Naive B cell (primary cell): ENCODE measurements at regions not wholly inside any gene's neighbourhood (a gene's known extent, or its start where the extent isn't known, plus 50 kb on each side); places are given as distances from the start of the nearest gene placed in this dataset.

Experiments
- ATAC-seq, 2 donors: fragments of 150-1000 bp; cut with Tn5 transposase; 2 replicates each; pipeline ENCODE4 v1.10.0; 2021; ENCODE audit warnings: low read depth in 2 of 2, mild to moderate bottlenecking in 2 of 2, moderate library complexity in 2 of 2
- DNase-seq: peaks from one replicate; pipeline ENCODE4 v3.0.0; 2022
- H3K27ac Mint-ChIP-seq, 6 donors: one replicate each; pipeline ENCODE4 v1.8.0; 2020 to 2022; ENCODE audit warnings: mild to moderate bottlenecking in 6 of 6, mixed read lengths in 6 of 6, moderate library complexity in 5 of 6, inconsistent platforms in 2 of 6
- H3K27me3 Mint-ChIP-seq, 3 donors: one replicate each; pipeline ENCODE4 v1.8.0; 2021 to 2022; ENCODE audit warnings: mixed read lengths in 3 of 3, mild to moderate bottlenecking in 1 of 3
- H3K36me3 Mint-ChIP-seq, 2 donors: one replicate each; pipeline ENCODE4 v1.8.0; 2020 to 2022; ENCODE audit warnings: mixed read lengths in 2 of 2, inconsistent platforms in 1 of 2, mild to moderate bottlenecking in 1 of 2
- H3K4me1 Mint-ChIP-seq, 3 donors: one replicate each; pipeline ENCODE4 v1.8.0; 2020 to 2022; ENCODE audit warnings: mixed read lengths in 3 of 3, inconsistent platforms in 1 of 3, mild to moderate bottlenecking in 1 of 3, moderate library complexity in 1 of 3
- H3K4me3 Mint-ChIP-seq, 8 donors: one replicate each; pipeline ENCODE4 v1.8.0; 2020 to 2022; ENCODE audit warnings: mild to moderate bottlenecking in 8 of 8, mixed read lengths in 8 of 8, moderate library complexity in 8 of 8, inconsistent platforms in 2 of 8
- H3K9me3 Mint-ChIP-seq, 7 donors: one replicate each; pipeline ENCODE4 v1.8.0; 2020 to 2022; ENCODE audit warnings: mixed read lengths in 7 of 7, mild to moderate bottlenecking in 5 of 7, inconsistent platforms in 2 of 7, moderate library complexity in 1 of 7

- no peaks in the 10 kb centered on the region for H3K9me3 Mint-ChIP-seq
- no peaks in the 10 kb centered on the region for H3K36me3 Mint-ChIP-seq
- H3K27ac Mint-ChIP-seq, result peak overlapping the region; percentile 79 to 96 (median 93)
- ATAC-seq (peak in 1 of 2 donors; percentile 7), DNase-seq (no peak)
- peak overlapping the region; percentile 89 to 95 (median 92) for H3K4me3 Mint-ChIP-seq
- no peaks in the 10 kb centered on the region for H3K27me3 Mint-ChIP-seq
- peaks cover 19 to 69% (median 36%) of the 10 kb centered on the region in 3 donors for H3K4me1 Mint-ChIP-seq
These were observed 76.0 kb upstream of the WNT7B start for GRCh38 chr22:46052801-46053562.

GRCh38 chr22:46053563-46054090 is 76.7 kb upstream of the WNT7B start:
- Mint-ChIP-seq H3K27me3 (no peaks in the 10 kb centered on the region), H3K36me3 (no peaks in the 10 kb centered on the region), H3K4me3 (peak overlapping the region; percentile 89 to 95 (median 92)), H3K4me1 (peaks cover 19 to 68% (median 40%) of the 10 kb centered on the region in 3 donors), H3K27ac (peak overlapping the region; percentile 79 to 96 (median 93)), H3K9me3 (no peaks in the 10 kb centered on the region)
- ATAC-seq (peak; percentile 51 to 54), DNase-seq (peak; percentile 62)

- Mint-ChIP-seq H3K4me1 (peaks cover 21 to 72% (median 43%) of the 10 kb centered on the region in 3 donors), H3K4me3 (peak overlapping the region; percentile 89 to 95 (median 92))
- no peak for DNase-seq
These were observed 77.4 kb upstream of the WNT7B start for GRCh38 chr22:46054091-46055073.

GRCh38 chr22:46055181-46055875 is 78.4 kb upstream of the WNT7B start:
- H3K27me3 Mint-ChIP-seq, result no peaks in the 10 kb centered on the region
- H3K9me3 Mint-ChIP-seq, result no peaks in the 10 kb centered on the region
- peak overlapping the region in 7 of 8 donors; percentile 89 to 95 (median 92) for H3K4me3 Mint-ChIP-seq
- DNase-seq, result no peak
- H3K4me1 Mint-ChIP-seq, result peaks cover 19 to 68% (median 36%) of the 10 kb centered on the region in 3 donors
- ATAC-seq, result no peak
- H3K27ac Mint-ChIP-seq, result peak overlapping the region; percentile 63 to 98 (median 94)
- no peaks in the 10 kb centered on the region for H3K36me3 Mint-ChIP-seq

More at GRCh38 chr22:46054091-46055073, 77.4 kb upstream of the WNT7B start:
- H3K36me3 Mint-ChIP-seq, result no peaks in the 10 kb centered on the region
- peak; percentile 16 to 29 for ATAC-seq
- H3K27ac Mint-ChIP-seq, result peak overlapping the region; percentile 88 to 98 (median 96)
- H3K9me3 Mint-ChIP-seq, result no peaks in the 10 kb centered on the region
- H3K27me3 Mint-ChIP-seq, result no peaks in the 10 kb centered on the region

- Mint-ChIP-seq H3K27ac (peak overlapping the region in 4 of 6 donors; percentile 63 to 96 (median 94)), H3K36me3 (no peaks in the 10 kb centered on the region), H3K4me3 (peak overlapping the region in 5 of 8 donors; percentile 9 to 89 (median 43)), H3K4me1 (peaks cover 19 to 63% (median 31%) of the 10 kb centered on the region in 3 donors), H3K27me3 (no peaks in the 10 kb centered on the region), H3K9me3 (no peaks in the 10 kb centered on the region)
- ATAC-seq (no peak), DNase-seq (no peak)
These were observed 79.1 kb upstream of the WNT7B start for GRCh38 chr22:46055911-46056545.

GRCh38 chr22:46056546-46057245 is 79.7 kb upstream of the WNT7B start:
- peak overlapping the region in 5 of 8 donors; percentile 15 to 57 (median 29) for H3K4me3 Mint-ChIP-seq
- peaks cover 19 to 57% (median 30%) of the 10 kb centered on the region in 3 donors for H3K4me1 Mint-ChIP-seq
- H3K27ac Mint-ChIP-seq, result peak overlapping the region in 5 of 6 donors; percentile 35 to 96 (median 87)
- H3K9me3 Mint-ChIP-seq, result no peaks in the 10 kb centered on the region
- no peaks in the 10 kb centered on the region for H3K36me3 Mint-ChIP-seq
- H3K27me3 Mint-ChIP-seq, result no peaks in the 10 kb centered on the region
- no peak for ATAC-seq
- no peak for DNase-seq

GRCh38 chr22:46057246-46058090 is 80.5 kb upstream of the WNT7B start:
- Mint-ChIP-seq H3K4me1 (peaks cover 22 to 52% (median 22%) of the 10 kb centered on the region in 3 donors), H3K27ac (peak overlapping the region; percentile 87 to 96 (median 92)), H3K4me3 (peak overlapping the region; percentile 61 to 88 (median 82)), H3K9me3 (no peaks in the 10 kb centered on the region), H3K27me3 (no peaks in the 10 kb centered on the region), H3K36me3 (no peaks in the 10 kb centered on the region)
- ATAC-seq (no peak), DNase-seq (no peak)

- peak overlapping the region; percentile 87 to 96 (median 92) for H3K27ac Mint-ChIP-seq
- DNase-seq (peak; percentile 72), ATAC-seq (peak; percentile 85 to 87)
- H3K27me3 Mint-ChIP-seq, result no peaks in the 10 kb centered on the region
- peaks cover 16 to 47% (median 20%) of the 10 kb centered on the region in 3 donors for H3K4me1 Mint-ChIP-seq
- H3K9me3 Mint-ChIP-seq, result no peaks in the 10 kb centered on the region
- no peaks in the 10 kb centered on the region for H3K36me3 Mint-ChIP-seq
- peak overlapping the region; percentile 61 to 88 (median 82) for H3K4me3 Mint-ChIP-seq
These were observed 81.1 kb upstream of the WNT7B start for GRCh38 chr22:46058091-46058420.

- Mint-ChIP-seq H3K27ac (peak overlapping the region; percentile 61 to 87 (median 76)), H3K9me3 (no peaks in the 10 kb centered on the region), H3K36me3 (no peaks in the 10 kb centered on the region), H3K27me3 (no peaks in the 10 kb centered on the region), H3K4me1 (peaks cover 19 to 50% (median 24%) of the 10 kb centered on the region in 3 donors), H3K4me3 (peak overlapping the region in 4 of 8 donors; percentile 12 to 77 (median 66))
- DNase-seq (no peak), ATAC-seq (no peak)
These were observed 81.9 kb upstream of the WNT7B start for GRCh38 chr22:46058591-46059519.

- Mint-ChIP-seq H3K4me3 (peak overlapping the region in 2 of 8 donors; percentile 5 to 64), H3K9me3 (no peaks in the 10 kb centered on the region), H3K27ac (peak overlapping the region in 1 of 6 donors; percentile 24), H3K36me3 (no peaks in the 10 kb centered on the region), H3K27me3 (no peaks in the 10 kb centered on the region), H3K4me1 (peaks cover 24 to 50% (median 31%) of the 10 kb centered on the region in 3 donors)
- DNase-seq (no peak), ATAC-seq (no peak)
These were observed 83.5 kb upstream of the WNT7B start for GRCh38 chr22:46060292-46061123.
